Activated T-helper 2 cell treated with anti-CD3 and anti-CD28 coated beads, Interferon-gamma antibody, Interleukin-2, Interleukin-4, amounts not matched to agents 10 μg/mL and 5 μg/mL and 100 μg/mL, durations not matched to agents 14 hours and 24 hours and 36 hours (primary cell): ENCODE measurements at regions not wholly inside any gene's neighbourhood (a gene's known extent, or its start where the extent isn't known, plus 50 kb on each side); places are given as distances from the start of the nearest gene placed in this dataset.
A peak's percentile ranks its signal among the peaks of the same experiment; 100 is the strongest.
"Not testable (repeated sequence)": the region's sequence is repeated elsewhere in the genome, so short reads cannot be mapped to it uniquely, and the experiment has no call there.

Experiments
- DNase-seq: peaks from one replicate; pipeline ENCODE4 v3.0.0; 2021; ENCODE audit warnings: low spot score
- H3K27ac Mint-ChIP-seq: one replicate; pipeline ENCODE4 v1.8.0; 2021; ENCODE audit warnings: mixed read lengths
- H3K27me3 Mint-ChIP-seq: one replicate; pipeline ENCODE4 v1.8.0; 2021; ENCODE audit warnings: low read depth, mixed read lengths
- H3K36me3 Mint-ChIP-seq: one replicate; pipeline ENCODE4 v1.8.0; 2021; ENCODE audit warnings: low read depth, mixed read lengths
- H3K4me1 Mint-ChIP-seq: one replicate; pipeline ENCODE4 v1.8.0; 2021; ENCODE audit warnings: low read depth, mixed read lengths
- H3K4me3 Mint-ChIP-seq: one replicate; pipeline ENCODE4 v1.8.0; 2021; ENCODE audit warnings: low read depth, mild to moderate bottlenecking, moderate library complexity, mixed read lengths
- H3K9me3 Mint-ChIP-seq: one replicate; pipeline ENCODE4 v1.8.0; 2021; ENCODE audit warnings: mixed read lengths
- intact Hi-C: fragments of 100-400 bp; cut with micrococcal nuclease; formaldehyde crosslinking; loops from one replicate; pipeline ENCODE4 v1.15.1; 2023

DNA sequence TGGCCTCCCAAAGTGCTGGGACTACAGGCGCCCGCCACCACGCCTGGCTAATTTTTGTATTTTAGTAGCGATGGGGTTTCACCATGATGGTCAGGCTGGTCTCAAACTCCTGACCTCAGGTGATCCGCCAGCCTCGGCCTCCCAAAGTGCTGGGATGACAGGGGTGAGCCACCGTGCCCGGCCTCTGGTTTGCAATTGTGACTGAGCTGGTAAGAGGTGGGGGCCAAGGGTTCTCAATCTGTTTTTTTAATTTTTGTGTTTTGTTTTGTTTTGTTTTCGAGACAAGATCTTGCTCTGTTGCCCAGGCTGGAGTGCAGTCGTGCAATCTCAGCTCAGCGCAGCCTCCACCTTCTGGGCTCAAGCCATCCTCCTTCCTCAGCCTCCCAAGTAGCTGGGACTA lies 196.2 kb downstream of the CRLF2 start:
- H3K9me3 Mint-ChIP-seq, H3K27ac Mint-ChIP-seq, H3K36me3 Mint-ChIP-seq, H3K27me3 Mint-ChIP-seq, H3K4me1 Mint-ChIP-seq, H3K4me3 Mint-ChIP-seq, DNase-seq: not testable (repeated sequence)
- intact Hi-C loops, result loop anchor here (10.0 kb wide), 3 partner anchors 59 to 541 kb away; no protein-coding TSS in a partner anchor

DNA sequence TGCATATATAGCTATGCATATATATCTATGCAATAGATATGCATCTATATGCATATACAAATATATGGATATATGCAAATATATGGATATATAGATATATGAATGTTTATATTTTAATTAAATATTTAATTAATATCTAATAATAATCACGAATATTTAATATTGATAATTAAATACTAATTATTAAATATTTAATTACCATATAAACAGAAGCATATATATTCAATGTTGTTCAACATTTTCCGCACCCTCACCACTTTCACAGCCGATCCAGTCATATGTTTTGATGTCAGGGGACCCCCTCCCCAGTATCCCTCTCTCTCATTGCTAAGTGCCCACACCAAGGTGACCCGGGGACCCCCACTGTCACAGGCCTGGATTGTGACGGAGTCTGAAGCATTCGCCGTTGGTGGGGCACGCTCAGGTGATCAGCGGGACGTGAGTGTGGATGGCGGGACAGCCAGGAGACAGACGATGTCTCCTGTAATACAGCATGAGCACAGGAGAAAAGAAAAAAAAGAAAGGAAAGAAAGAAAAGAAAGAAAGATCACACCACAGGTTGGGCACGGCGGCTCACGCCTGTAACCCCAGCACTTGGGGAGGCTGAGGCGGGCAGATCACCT lies 199.7 kb downstream of the CRLF2 start:
- H3K27me3 Mint-ChIP-seq, result no peaks in the 10 kb centered on the region
- no peak for DNase-seq

GRCh38 chrX:1011691-1012283 lies 200.7 kb downstream of the CRLF2 start:
- no peak overlapping the region for H3K27ac Mint-ChIP-seq
- H3K4me1 Mint-ChIP-seq, result no peaks in the 10 kb centered on the region
- no peak for DNase-seq
- H3K4me3 Mint-ChIP-seq, result no peak overlapping the region
- H3K36me3 Mint-ChIP-seq, result no peaks in the 10 kb centered on the region
- H3K27me3 Mint-ChIP-seq, result no peaks in the 10 kb centered on the region
- H3K9me3 Mint-ChIP-seq, result peaks cover 3% of the 10 kb centered on the region
- intact Hi-C loops, result loop anchor here (5.0 to 10.0 kb wide), 4 partner anchors 63 to 537 kb away; no protein-coding TSS in a partner anchor

More for the DNA sequence above, 199.7 kb downstream of the CRLF2 start:
- Mint-ChIP-seq H3K36me3 (no peaks in the 10 kb centered on the region), H3K27ac (no peak overlapping the region), H3K4me3 (no peak overlapping the region), H3K4me1 (no peaks in the 10 kb centered on the region), H3K9me3 (peaks cover 3% of the 10 kb centered on the region)
- intact Hi-C loops, result loop anchor here (5.0 to 10.0 kb wide), 4 partner anchors 62 to 538 kb away; no protein-coding TSS in a partner anchor

- intact Hi-C loops, result loop anchor here (5.0 to 10.0 kb wide), 4 partner anchors 65 to 535 kb away; no protein-coding TSS in a partner anchor
- Mint-ChIP-seq H3K4me1 (no peaks in the 10 kb centered on the region), H3K4me3 (no peak overlapping the region), H3K9me3 (peaks cover 3% of the 10 kb centered on the region), H3K36me3 (no peaks in the 10 kb centered on the region), H3K27ac (no peak overlapping the region), H3K27me3 (no peaks in the 10 kb centered on the region)
- DNase-seq, result no peak
Measured at GRCh38 chrX:1009771-1010170, 202.7 kb downstream of the CRLF2 start.

- Mint-ChIP-seq H3K27ac (no peak overlapping the region), H3K27me3 (no peaks in the 10 kb centered on the region), H3K4me3 (no peak overlapping the region), H3K9me3 (no peaks in the 10 kb centered on the region), H3K4me1 (no peaks in the 10 kb centered on the region), H3K36me3 (no peaks in the 10 kb centered on the region)
- intact Hi-C loops, result no loop called here
- DNase-seq, result no peak
Measured at GRCh38 chrX:1006156-1006730, 206.2 kb downstream of the CRLF2 start.

DNA sequence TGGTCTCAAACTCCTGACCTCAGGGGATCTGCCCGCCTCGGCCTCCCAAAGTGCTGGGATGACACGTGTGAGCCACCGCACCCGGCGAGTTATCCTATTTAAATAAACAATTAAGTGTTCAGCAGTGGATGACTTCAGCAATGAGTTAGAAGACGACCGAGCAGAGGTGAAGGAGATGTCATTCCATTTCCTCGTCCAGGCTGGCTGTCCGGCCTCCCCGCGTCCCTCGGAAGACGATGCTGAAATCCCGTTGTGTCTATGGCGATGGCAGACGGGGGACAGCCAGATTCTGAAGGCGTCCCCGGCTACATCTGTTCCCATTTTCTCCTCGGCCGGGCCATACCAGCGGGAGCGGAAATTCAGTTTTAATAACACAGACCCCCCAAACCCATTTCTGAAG lies 209.8 kb downstream of the CRLF2 start:
- Mint-ChIP-seq H3K27me3 (no peaks in the 10 kb centered on the region), H3K4me1 (no peaks in the 10 kb centered on the region), H3K36me3 (no peaks in the 10 kb centered on the region), H3K9me3 (no peaks in the 10 kb centered on the region), H3K27ac (no peak overlapping the region), H3K4me3 (no peak overlapping the region)
- intact Hi-C loops, result no loop called here
- no peak for DNase-seq

- H3K4me3 Mint-ChIP-seq, result no peak overlapping the region
- intact Hi-C loops, result no loop called here
- H3K9me3 Mint-ChIP-seq, result peaks cover 12% of the 10 kb centered on the region
- peaks cover 3% of the 10 kb centered on the region for H3K36me3 Mint-ChIP-seq
- no peak overlapping the region for H3K27ac Mint-ChIP-seq
- DNase-seq, result no peak
- H3K27me3 Mint-ChIP-seq, result no peaks in the 10 kb centered on the region
- H3K4me1 Mint-ChIP-seq, result no peaks in the 10 kb centered on the region
Measured at GRCh38 chrX:997631-998137, 214.8 kb downstream of the CRLF2 start.

- no peak for DNase-seq
- intact Hi-C loops, result no loop called here
- Mint-ChIP-seq H3K27ac (no peak overlapping the region), H3K27me3 (no peaks in the 10 kb centered on the region), H3K4me1 (peaks cover 4% of the 10 kb centered on the region), H3K9me3 (peaks cover 27% of the 10 kb centered on the region), H3K36me3 (peaks cover 3% of the 10 kb centered on the region), H3K4me3 (no peak overlapping the region)
Measured at GRCh38 chrX:994780-995179, 217.7 kb downstream of the CRLF2 start.

- Mint-ChIP-seq H3K36me3 (peaks cover 3% of the 10 kb centered on the region), H3K27me3 (no peaks in the 10 kb centered on the region), H3K9me3 (peaks cover 27% of the 10 kb centered on the region), H3K4me1 (peaks cover 4% of the 10 kb centered on the region), H3K4me3 (peak overlapping the region; percentile 63), H3K27ac (peak overlapping the region; percentile 56)
- intact Hi-C loops, result no loop called here
- DNase-seq, result peak; percentile 58
Measured at GRCh38 chrX:989959-990510, 222.4 kb downstream of the CRLF2 start.

- H3K4me3 Mint-ChIP-seq, H3K36me3 Mint-ChIP-seq, intact Hi-C loops, DNase-seq, H3K27me3 Mint-ChIP-seq, H3K27ac Mint-ChIP-seq, H3K4me1 Mint-ChIP-seq: not testable (repeated sequence)
- H3K9me3 Mint-ChIP-seq, result peaks cover 23% of the 10 kb centered on the region
Measured at GRCh38 chrX:988530-988929, 223.9 kb downstream of the CRLF2 start.

DNA sequence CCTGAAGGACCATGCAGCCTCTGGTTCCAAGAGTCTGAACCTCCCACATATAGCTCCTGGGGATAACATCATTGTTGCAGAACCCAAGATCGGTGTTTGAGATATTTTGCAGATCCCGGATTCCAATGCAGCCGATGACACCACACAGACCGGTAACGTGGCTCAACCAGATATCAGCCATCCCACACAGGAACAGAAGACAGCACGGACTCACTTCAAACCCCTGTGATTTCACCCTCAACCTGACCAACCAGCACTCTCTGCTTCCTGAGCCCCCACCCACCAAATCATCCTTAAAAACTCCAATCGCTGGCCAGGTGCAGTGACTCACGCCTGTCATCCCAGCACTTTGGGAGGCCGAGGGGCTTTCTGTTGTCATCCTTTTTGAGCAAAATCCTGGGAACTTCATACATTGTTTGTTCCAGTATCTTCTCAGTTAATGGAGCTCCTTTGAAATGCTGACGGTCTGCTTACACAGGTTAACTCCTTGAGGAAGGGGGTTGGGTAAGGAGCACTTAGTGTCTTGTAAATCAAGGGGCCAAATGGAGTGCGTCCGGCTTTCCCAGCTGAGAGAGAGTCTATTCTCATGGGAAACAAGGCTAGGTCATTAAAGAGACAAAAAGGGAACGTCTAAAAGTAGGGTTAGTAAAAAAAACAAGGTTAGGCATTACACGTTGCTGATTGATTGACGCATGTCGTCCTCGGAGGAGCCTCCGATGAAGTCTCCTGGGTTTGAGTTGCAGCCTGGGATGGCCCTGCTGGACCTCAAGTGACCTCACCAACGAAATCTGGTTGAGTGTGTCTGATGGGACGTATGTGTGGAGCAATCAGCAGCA lies 230.4 kb downstream of the CRLF2 start:
- intact Hi-C loops, result no loop called here
- H3K4me1 Mint-ChIP-seq, result no peaks in the 10 kb centered on the region
- peaks cover 7% of the 10 kb centered on the region for H3K27me3 Mint-ChIP-seq
- no peak overlapping the region for H3K4me3 Mint-ChIP-seq
- H3K27ac Mint-ChIP-seq, result no peak overlapping the region
- no peak for DNase-seq
- peaks cover 3% of the 10 kb centered on the region for H3K9me3 Mint-ChIP-seq
- H3K36me3 Mint-ChIP-seq, result no peaks in the 10 kb centered on the region

DNA sequence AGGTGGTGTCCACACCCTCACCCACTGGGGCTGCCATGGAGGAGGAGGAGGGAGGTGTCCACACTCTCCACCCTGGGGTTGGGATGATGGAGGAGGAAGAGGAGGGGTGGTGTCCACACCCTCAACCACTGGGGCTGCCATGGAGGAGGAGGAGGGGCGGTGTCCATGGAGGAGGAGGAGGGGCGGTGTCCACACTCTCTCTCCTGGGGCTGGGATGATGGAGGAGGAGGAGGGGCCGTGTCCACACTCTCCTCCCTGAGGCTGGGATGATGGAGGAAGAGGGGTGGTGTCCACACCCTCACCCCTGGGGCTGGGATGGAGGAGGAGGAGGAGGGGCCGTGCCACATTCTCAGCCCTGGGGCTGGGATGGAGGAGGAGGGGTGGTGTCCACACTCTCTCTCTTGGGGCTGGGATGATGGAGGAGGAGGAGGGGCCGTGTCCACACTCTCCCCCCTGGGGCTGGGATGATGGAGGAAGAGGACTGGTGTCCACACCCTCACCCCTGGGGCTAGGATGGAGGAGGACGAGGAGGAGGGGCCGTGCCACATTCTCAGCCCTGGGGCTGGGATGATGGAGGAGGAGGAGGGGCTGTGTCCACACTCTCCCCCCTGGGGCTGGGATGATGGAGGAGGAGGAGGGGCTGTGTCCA lies 231.7 kb downstream of the CRLF2 start:
- intact Hi-C loops, result no loop called here
- Mint-ChIP-seq H3K27me3 (peaks cover 7% of the 10 kb centered on the region), H3K4me3 (no peak overlapping the region), H3K27ac (no peak overlapping the region), H3K4me1 (no peaks in the 10 kb centered on the region), H3K9me3 (peaks cover 12% of the 10 kb centered on the region), H3K36me3 (no peaks in the 10 kb centered on the region)
- no peak for DNase-seq
